ENCODE measurements at regions not wholly inside any gene's neighbourhood (a gene's known extent, or its start where the extent isn't known, plus 50 kb on each side); places are given as distances from the start of the nearest gene placed in this dataset.

DNA sequence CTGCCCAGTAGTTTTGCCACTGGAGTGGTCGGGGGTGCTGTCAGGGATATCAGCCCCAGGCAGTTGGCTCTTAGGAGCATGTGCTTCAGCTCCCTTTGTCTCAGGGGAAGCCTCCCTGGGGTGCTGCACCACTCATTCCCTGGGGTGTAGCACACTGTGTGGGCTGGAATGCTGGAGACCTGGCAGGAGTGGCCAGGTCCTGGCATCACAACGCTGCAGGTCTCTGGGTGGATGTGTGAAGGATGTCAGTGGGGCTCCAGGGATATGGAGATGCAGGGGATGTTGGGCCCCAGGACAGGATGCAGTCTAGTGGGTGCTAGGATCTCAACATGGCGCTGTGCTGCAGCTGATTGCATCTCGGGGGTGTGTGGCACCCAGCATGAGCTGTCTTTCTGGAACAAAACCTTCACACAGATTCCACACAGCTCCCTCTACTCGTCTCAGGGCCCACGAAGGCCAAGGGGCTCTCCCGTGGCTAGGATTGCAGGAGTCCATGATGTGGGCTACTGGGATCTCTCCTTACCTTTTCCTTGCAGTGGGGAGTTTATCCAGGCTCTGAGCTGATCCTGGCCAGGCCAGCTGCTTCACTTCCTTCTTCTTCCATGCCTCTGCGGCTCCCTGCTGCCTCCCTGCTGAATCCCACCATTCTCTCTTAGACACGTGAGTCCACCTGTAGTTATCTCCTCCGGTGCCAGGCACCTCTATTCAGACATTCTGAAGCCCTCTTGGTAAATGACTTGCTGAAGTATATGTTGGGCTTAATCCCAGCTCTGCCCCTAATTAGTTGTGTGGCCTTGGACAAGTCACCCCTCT, 295.1 kb downstream of the RPS24 start:
- Histone ChIP-seq H3K27me3 (no peaks in the 10 kb centered on the region), H3K4me3 (no peak overlapping the region), H3K27ac (no peak overlapping the region), H3K4me1 (no peaks in the 10 kb centered on the region), H3K9me3 (peaks cover 10 to 13% (median 11%) of the 10 kb centered on the region in 4 donors), H3K36me3 (no peaks in the 10 kb centered on the region)
- TF ChIP-seq, protein P1, sequence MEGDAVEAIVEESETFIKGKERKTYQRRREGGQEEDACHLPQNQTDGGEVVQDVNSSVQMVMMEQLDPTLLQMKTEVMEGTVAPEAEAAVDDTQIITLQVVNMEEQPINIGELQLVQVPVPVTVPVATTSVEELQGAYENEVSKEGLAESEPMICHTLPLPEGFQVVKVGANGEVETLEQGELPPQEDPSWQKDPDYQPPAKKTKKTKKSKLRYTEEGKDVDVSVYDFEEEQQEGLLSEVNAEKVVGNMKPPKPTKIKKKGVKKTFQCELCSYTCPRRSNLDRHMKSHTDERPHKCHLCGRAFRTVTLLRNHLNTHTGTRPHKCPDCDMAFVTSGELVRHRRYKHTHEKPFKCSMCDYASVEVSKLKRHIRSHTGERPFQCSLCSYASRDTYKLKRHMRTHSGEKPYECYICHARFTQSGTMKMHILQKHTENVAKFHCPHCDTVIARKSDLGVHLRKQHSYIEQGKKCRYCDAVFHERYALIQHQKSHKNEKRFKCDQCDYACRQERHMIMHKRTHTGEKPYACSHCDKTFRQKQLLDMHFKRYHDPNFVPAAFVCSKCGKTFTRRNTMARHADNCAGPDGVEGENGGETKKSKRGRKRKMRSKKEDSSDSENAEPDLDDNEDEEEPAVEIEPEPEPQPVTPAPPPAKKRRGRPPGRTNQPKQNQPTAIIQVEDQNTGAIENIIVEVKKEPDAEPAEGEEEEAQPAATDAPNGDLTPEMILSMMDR (IDR thresholded peaks at IDR 0.05) = no peak
- TF ChIP-seq POLR2A (IDR thresholded peaks at IDR 0.05) = no peak
- no peak for TF ChIP-seq POLR2AphosphoS5 (IDR thresholded peaks at IDR 0.05)
- no peak for TF ChIP-seq EP300 (IDR thresholded peaks at IDR 0.05)
- DNase-seq (no peak), ATAC-seq (ENCODE audit: low FRiP score in 2 of 2) (peak in 1 of 2 donors; percentile 29)
- 90 to 94% methylated on average over 8 to 10 of the region's 10 CpGs for WGBS, 2 donors

DNA sequence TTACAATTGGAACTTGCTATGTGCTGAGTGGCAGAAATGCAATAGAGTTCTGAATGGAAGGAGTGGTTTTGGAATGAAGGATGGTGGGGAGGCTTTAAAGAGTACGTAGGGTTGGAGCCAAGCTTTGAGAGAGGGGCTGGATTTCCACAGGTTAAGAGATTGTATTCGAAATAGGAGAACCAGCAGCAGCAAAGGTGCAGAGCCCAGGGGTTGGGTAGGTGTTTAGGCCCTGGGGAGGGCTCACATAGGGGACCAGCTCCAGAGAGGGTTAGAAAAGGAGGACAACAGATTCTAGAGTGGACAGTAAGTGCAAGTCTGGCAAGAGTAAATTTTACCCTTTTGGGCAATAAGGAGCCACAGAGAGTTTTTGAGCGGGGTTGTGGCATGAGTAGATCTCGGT, 297.2 kb downstream of the RPS24 start:
- DNase-seq (no peak), ATAC-seq (ENCODE audit: low FRiP score in 2 of 2) (no peak)
- Histone ChIP-seq H3K4me3 (no peak overlapping the region), H3K27ac (no peak overlapping the region), H3K4me1 (peaks cover 0 to 3% (median 0%) of the 10 kb centered on the region in 4 donors), H3K27me3 (no peaks in the 10 kb centered on the region), H3K36me3 (no peaks in the 10 kb centered on the region), H3K9me3 (peaks cover 7 to 11% (median 11%) of the 10 kb centered on the region in 4 donors)
- 90 to 93% methylated on average over 4 of the region's 4 CpGs for WGBS, 2 donors
- TF ChIP-seq, protein P1 (IDR thresholded peaks at IDR 0.05) = no peak
- TF ChIP-seq EP300 (IDR thresholded peaks at IDR 0.05) (no peak), POLR2AphosphoS5 (IDR thresholded peaks at IDR 0.05) (no peak), POLR2A (IDR thresholded peaks at IDR 0.05) (no peak)

DNA sequence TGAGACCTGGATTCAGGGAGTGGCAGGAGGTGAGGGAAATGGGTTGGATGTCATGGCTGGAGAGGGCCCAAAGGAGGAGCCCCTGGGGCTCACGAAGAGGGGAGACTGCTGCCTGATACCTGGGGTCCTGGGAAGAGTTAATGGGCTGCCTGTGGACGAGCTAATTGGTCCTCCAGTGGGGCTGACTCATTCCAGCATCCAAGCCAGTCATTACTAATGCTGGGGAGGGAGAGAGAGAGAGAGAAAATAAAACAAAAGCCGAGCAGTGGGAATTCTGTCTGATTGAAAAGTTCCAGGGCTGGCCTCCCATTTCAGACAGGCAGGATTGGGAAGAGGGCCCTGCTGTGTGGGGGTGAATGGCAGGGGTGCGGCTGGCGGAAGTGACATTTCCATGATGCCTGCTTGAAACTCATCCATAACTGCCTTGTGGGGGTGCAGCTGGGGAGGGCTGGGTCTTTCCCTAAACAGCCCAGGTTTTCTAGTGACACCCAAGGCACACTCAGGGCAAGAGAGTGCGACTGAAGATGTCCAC, 297.8 kb downstream of the RPS24 start:
- ATAC-seq (ENCODE audit: low FRiP score in 2 of 2) (peak in 1 of 2 donors; percentile 68), DNase-seq (no peak)
- TF ChIP-seq EP300 (IDR thresholded peaks at IDR 0.05) (no peak), POLR2AphosphoS5 (IDR thresholded peaks at IDR 0.05) (no peak), POLR2A (IDR thresholded peaks at IDR 0.05) (no peak)
- TF ChIP-seq, protein P1 (IDR thresholded peaks at IDR 0.05) = no peak
- peaks cover 0 to 7% (median 0%) of the 10 kb centered on the region in 4 donors for H3K4me1 ChIP-seq
- no peaks in the 10 kb centered on the region for H3K27me3 ChIP-seq
- H3K4me3 ChIP-seq = no peak overlapping the region
- 65 to 80% methylated on average over 6 of the region's 6 CpGs for WGBS, 2 donors
- no peak overlapping the region for H3K27ac ChIP-seq
- H3K9me3 ChIP-seq = peaks cover under 1 to 8% (median 6%) of the 10 kb centered on the region in 4 donors
- H3K36me3 ChIP-seq = no peaks in the 10 kb centered on the region

DNA sequence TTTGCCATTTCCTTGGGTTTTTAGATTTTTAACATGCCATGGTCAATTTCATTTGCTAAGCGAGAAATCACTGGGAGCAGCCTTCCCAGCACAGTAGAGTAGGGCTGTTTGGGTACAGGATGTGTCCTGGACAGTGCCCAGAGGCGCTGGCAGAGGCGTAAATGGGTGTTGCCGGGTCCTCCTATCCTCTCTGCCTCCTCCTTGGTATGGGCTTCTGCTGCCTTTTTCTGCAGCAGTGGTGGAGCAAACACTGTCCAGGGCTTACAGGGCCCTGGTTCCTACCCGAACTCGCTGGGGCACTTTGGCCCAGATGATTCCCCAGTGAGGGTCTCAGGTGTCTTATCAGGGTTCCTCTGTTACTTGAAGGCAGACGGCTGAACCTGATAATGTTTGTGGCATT, 298.3 kb downstream of the RPS24 start:
- peak in 1 of 2 donors; percentile 16 for ATAC-seq (ENCODE audit: low FRiP score in 2 of 2)
- Histone ChIP-seq H3K4me3 (no peak overlapping the region), H3K27me3 (no peaks in the 10 kb centered on the region), H3K9me3 (peaks cover 0 to 5% (median 2%) of the 10 kb centered on the region in 4 donors), H3K27ac (no peak overlapping the region), H3K36me3 (no peaks in the 10 kb centered on the region), H3K4me1 (peaks cover 0 to 10% (median 0%) of the 10 kb centered on the region in 4 donors)
- 85 to 89% methylated on average over 7 of the region's 7 CpGs for WGBS, 2 donors
- DNase-seq = no peak
- TF ChIP-seq, protein P1 (IDR thresholded peaks at IDR 0.05) = no peak
- TF ChIP-seq EP300 (IDR thresholded peaks at IDR 0.05) = no peak
